HFFc6 (cell line): ENCODE measurements at regions not wholly inside any gene's neighbourhood (a gene's known extent, or its start where the extent isn't known, plus 50 kb on each side); places are given as distances from the start of the nearest gene placed in this dataset.

ENCODE experiments used
- DNase-seq: peaks from one replicate; pipeline ENCODE4 v3.0.0-alpha.2; 2018
- H3K27ac Mint-ChIP-seq: 2 replicates; pipeline ENCODE4 v1.8.0; 2020; ENCODE audit warnings: mild to moderate bottlenecking, mixed read lengths
- H3K27me3 Mint-ChIP-seq: 2 replicates; pipeline ENCODE4 v1.8.0; 2021; ENCODE audit warnings: mild to moderate bottlenecking, moderate library complexity, mixed read lengths; ENCODE audit not compliant: insufficient read depth
- H3K36me3 Mint-ChIP-seq: 2 replicates; pipeline ENCODE4 v1.8.0; 2021; ENCODE audit warnings: low read depth, mixed read lengths
- H3K4me1 Mint-ChIP-seq: 2 replicates; pipeline ENCODE4 v1.8.0; 2020; ENCODE audit warnings: low read depth, mixed read lengths
- H3K4me3 Mint-ChIP-seq: 2 replicates; pipeline ENCODE4 v1.8.0; 2020; ENCODE audit warnings: mild to moderate bottlenecking, moderate library complexity, mixed read lengths
- H3K9me3 Mint-ChIP-seq: 2 replicates; pipeline ENCODE4 v1.8.0; 2020; ENCODE audit warnings: mild to moderate bottlenecking, mixed read lengths
- TF ChIP-seq, protein P1 (sequence below): fragments of 200-600 bp; sonication (generic); IDR thresholded peaks from 2 replicates; pipeline ENCODE4 v1.5.0; 2021; ENCODE audit warnings: antibody characterized with exemption, mild to moderate bottlenecking

DNA sequence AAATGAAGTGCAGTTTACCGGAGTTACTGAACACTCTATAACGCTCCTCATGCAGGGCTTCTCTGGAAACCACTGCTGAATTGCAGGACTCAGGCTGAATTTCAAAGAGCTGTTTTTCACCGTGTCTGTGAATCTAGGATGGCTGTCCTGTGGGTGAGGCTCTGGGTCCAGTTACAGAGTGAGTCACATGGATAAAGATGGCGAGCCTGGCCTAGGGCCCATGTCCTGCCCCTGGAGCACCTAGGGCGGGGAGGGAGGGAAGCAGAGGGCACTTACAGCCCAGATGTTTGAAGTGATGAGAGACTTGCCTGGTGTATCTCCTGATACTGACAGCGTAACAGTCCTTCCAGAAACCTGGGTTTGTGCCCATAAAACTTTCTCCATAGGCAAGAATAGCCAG is 583.0 kb downstream of the IRS1 start:
- TF ChIP-seq, protein P1, sequence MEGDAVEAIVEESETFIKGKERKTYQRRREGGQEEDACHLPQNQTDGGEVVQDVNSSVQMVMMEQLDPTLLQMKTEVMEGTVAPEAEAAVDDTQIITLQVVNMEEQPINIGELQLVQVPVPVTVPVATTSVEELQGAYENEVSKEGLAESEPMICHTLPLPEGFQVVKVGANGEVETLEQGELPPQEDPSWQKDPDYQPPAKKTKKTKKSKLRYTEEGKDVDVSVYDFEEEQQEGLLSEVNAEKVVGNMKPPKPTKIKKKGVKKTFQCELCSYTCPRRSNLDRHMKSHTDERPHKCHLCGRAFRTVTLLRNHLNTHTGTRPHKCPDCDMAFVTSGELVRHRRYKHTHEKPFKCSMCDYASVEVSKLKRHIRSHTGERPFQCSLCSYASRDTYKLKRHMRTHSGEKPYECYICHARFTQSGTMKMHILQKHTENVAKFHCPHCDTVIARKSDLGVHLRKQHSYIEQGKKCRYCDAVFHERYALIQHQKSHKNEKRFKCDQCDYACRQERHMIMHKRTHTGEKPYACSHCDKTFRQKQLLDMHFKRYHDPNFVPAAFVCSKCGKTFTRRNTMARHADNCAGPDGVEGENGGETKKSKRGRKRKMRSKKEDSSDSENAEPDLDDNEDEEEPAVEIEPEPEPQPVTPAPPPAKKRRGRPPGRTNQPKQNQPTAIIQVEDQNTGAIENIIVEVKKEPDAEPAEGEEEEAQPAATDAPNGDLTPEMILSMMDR, result no peak
- Mint-ChIP-seq H3K9me3 (no peaks in the 10 kb centered on the region), H3K27ac (no peak overlapping the region), H3K4me1 (peaks cover 56% of the 10 kb centered on the region), H3K4me3 (no peak overlapping the region), H3K36me3 (peaks cover 4% of the 10 kb centered on the region; the same call in 1 of the 2 replicates), H3K27me3 (no peaks in the 10 kb centered on the region)
- DNase-seq, result no peak

DNA sequence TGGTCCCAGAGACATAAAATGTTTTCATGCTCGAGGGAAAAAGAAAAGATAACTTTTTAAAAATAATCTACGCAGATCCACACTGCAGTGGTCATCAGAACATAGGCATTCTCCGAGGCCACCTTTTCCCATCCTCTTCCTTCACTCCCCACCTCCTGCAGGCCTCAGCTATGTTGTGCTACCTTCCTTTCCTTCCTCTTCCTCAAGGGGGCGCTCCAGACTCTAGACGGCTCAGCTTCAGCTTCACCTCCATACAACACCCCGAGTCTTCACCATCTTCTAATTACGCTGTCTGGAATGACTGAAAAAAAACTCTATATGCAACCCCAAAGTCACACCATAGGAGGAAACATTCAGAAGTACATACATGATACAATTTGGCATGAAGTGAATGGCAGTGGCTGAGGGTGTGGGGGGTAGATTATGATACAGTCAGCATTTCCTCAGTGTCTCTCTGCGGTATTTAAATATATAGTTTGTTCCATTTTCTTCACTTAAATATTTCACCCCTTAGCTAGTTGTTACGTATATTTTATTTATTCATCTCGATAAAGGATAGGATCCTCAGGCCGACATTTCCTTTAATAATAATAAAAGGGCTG is 583.6 kb downstream of the IRS1 start:
- Mint-ChIP-seq H3K4me1 (peaks cover 61% of the 10 kb centered on the region), H3K27me3 (no peaks in the 10 kb centered on the region), H3K36me3 (peaks cover 4% of the 10 kb centered on the region; the same call in 1 of the 2 replicates), H3K27ac (no peak overlapping the region; the same call in 1 of the 2 replicates), H3K9me3 (no peaks in the 10 kb centered on the region), H3K4me3 (no peak overlapping the region)
- TF ChIP-seq, protein P1, result peak; percentile 84
- DNase-seq, result peak; percentile 15

DNA sequence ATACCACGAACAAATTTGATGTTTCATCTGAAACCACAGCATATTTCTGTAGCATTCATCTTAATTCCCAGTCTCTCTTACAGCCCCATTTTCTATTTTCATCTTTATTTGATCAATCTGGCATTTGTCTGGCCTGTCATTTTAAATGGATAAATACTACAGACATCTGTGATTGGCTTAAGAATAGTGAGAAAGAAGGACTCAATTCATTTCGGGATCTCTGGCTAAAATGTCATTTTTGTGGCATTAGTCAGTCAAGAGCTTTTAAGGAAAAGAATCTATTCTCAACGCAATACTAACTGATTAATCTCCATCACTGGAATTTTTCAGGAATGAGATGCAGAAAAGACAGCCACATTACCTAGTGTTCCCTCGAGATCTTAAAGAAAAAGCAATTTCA is 585.9 kb downstream of the IRS1 start:
- peak; percentile 75 for DNase-seq
- Mint-ChIP-seq H3K4me3 (peak overlapping the region; percentile 78), H3K4me1 (peaks cover 61% of the 10 kb centered on the region), H3K9me3 (no peaks in the 10 kb centered on the region), H3K27ac (peak overlapping the region; percentile 82), H3K27me3 (no peaks in the 10 kb centered on the region), H3K36me3 (peaks cover 4% of the 10 kb centered on the region; the same call in 1 of the 2 replicates)
- TF ChIP-seq, protein P1, result no peak

DNA sequence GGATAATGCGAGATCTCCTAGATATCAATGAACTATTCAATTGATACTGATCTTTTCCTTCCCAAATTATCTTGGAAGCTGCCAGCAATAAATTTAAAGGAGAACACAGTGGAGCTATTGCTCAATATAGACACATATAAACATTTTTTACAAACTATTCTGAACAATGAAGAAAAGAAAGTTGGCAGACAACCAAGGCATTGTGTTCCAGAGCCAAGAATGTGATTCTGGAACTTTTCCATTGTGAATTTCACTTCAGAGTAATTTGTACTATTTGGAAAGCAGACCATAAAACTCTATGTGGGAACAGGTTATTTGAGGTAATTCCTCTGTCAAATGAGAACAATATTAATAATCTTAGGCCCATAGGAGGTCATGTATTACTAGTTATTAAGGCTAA is 588.2 kb downstream of the IRS1 start:
- no peaks in the 10 kb centered on the region for H3K36me3 Mint-ChIP-seq
- TF ChIP-seq, protein P1, result no peak
- peaks cover 73% of the 10 kb centered on the region for H3K4me1 Mint-ChIP-seq
- peak; percentile 67 for DNase-seq
- no peaks in the 10 kb centered on the region for H3K27me3 Mint-ChIP-seq
- no peak overlapping the region for H3K4me3 Mint-ChIP-seq
- H3K27ac Mint-ChIP-seq, result no peak overlapping the region
- no peaks in the 10 kb centered on the region for H3K9me3 Mint-ChIP-seq

DNA sequence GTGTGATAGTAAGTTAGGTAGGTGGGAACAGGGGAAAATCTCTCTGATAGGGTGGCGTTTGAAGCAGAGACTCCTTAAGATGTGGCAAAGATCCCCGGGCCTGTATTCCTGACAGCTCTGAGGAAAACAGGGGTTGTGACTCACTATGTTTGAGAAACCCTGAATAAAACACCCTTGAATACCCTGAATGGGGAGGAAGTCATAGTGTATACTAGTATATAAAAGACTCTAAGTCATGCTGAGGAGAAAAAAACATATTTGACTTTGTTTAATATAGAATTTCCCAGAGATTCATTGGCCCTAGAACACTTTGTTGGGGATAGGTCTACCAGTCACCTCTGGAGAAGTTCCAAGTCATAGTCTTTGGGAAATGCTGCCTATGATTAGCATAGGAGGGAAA is 590.9 kb downstream of the IRS1 start:
- H3K36me3 Mint-ChIP-seq, result peaks cover 7% of the 10 kb centered on the region; the same call in 1 of the 2 replicates
- H3K27ac Mint-ChIP-seq, result peak overlapping the region; percentile 30
- H3K4me3 Mint-ChIP-seq, result no peak overlapping the region
- TF ChIP-seq, protein P1, result no peak
- no peaks in the 10 kb centered on the region for H3K9me3 Mint-ChIP-seq
- H3K27me3 Mint-ChIP-seq, result no peaks in the 10 kb centered on the region
- peaks cover 50% of the 10 kb centered on the region for H3K4me1 Mint-ChIP-seq
- DNase-seq, result no peak
